K562 (cell line): ENCODE measurements at regions not wholly inside any gene's neighbourhood (a gene's known extent, or its start where the extent isn't known, plus 50 kb on each side); places are given as distances from the start of the nearest gene placed in this dataset.

Experiments used
- ATAC-seq: fragments of 200-7000 bp; cut with Tn5 transposase; 3 replicates; pipeline ENCODE4 v1.9.1; 2020; ENCODE audit warnings: moderate library complexity
- BruUV-seq: library from RNA; stranded (reverse); fragments of 400-500 nt; replicated peaks from 2 replicates; lab custom pipeline; 2021; lab: Mats Ljungman, UMichigan
- CTCF ChIA-PET: fragments of 300-600 bp; formaldehyde crosslinking; extraction: SDS; loops from one replicate; lab custom pipeline; 2021; ENCODE audit warnings: low intra/inter-chr PET ratio; lab: Yijun Ruan, JAX
- POLR2A ChIA-PET: fragments of 300-600, 350-650 bp; sonication (Branson Sonifier 250); formaldehyde crosslinking; extraction: SDS; loops from one replicate; lab custom pipeline; 2021; ENCODE audit warnings: antibody characterized with exemption, inconsistent platforms; lab: Yijun Ruan, JAX
- DNase-seq, 4 experiments: peaks; one replicate each; pipeline versions ENCODE4 v3.0.0 to v3.0.0-alpha.2; 2011 to 2018; ENCODE audit warnings: low spot score in 3 of 4, mixed read lengths in 3 of 4; ENCODE audit errors: extremely low read depth in 1 of 4
- FAIRE-seq: peaks from 2 replicates; lab custom pipeline; 2011; peaks lifted over from hg19 to GRCh38; lab: Jason Lieb, UNC
- H2AFZ ChIP-seq: 2 replicates; pipeline ENCODE4 v1.6.0; 2011; ENCODE audit warnings: low read depth, low read length, control low read depth, inconsistent platforms
- H3K27ac ChIP-seq: fragments of 200-600 bp; 3 replicates; pipeline ENCODE4 v1.8.0; 2011; ENCODE audit warnings: low read depth, mild to moderate bottlenecking, control low read depth, inconsistent platforms, low read length, moderate library complexity, mixed read lengths; ENCODE audit errors: extremely low read depth
- H3K27me3 ChIP-seq, 2 experiments: fragments of 300-600 bp in 1 of 2; 2 replicates in 1 of 2; 3 replicates in 1 of 2; pipeline versions ENCODE4 v1.6.0 to v1.8.0; 2011; ENCODE audit warnings: inconsistent platforms in 2 of 2, low read length in 2 of 2, mild to moderate bottlenecking in 1 of 2, mixed read lengths in 1 of 2, moderate library complexity in 1 of 2; ENCODE audit not compliant: control insufficient read depth in 2 of 2, insufficient read depth in 2 of 2
- H3K36me3 ChIP-seq: fragments of 300-600 bp; 3 replicates; pipeline ENCODE4 v1.8.0; 2011; ENCODE audit warnings: mild to moderate bottlenecking, low read length, inconsistent platforms; ENCODE audit not compliant: control insufficient read depth, insufficient read depth
- H3K4me1 ChIP-seq, 2 experiments: fragments of 200-600 bp in 1 of 2; replicated peaks in 1 of 2; 2 replicates in 1 of 2; 3 replicates in 1 of 2; pipeline versions ENCODE4 v1.5.1 to v1.8.0; 2011; ENCODE audit warnings: inconsistent platforms in 2 of 2, low read length in 2 of 2, mild to moderate bottlenecking in 1 of 2, mixed read lengths in 1 of 2, moderate library complexity in 1 of 2; ENCODE audit not compliant: control insufficient read depth in 2 of 2, insufficient read depth in 2 of 2
- H3K4me2 ChIP-seq: 2 replicates; pipeline ENCODE4 v1.6.1; 2011; ENCODE audit warnings: low read length, control low read depth, inconsistent platforms, mixed read lengths; ENCODE audit not compliant: insufficient read depth
- H3K4me3 ChIP-seq: fragments of 200-600 bp; sonication (generic), shearing (Covaris generic); 2 replicates; pipeline ENCODE4 v1.5.1; 2016; ENCODE audit warnings: control low read depth, inconsistent platforms
- H3K79me2 ChIP-seq: fragments of 200-600 bp; 3 replicates; pipeline ENCODE4 v1.8.0; 2011; ENCODE audit warnings: low read length, inconsistent platforms; ENCODE audit not compliant: control insufficient read depth, insufficient read depth
- H3K9ac ChIP-seq, 2 experiments: 2 replicates each; pipeline versions ENCODE4 v1.6.0 to v1.6.1; 2011; ENCODE audit warnings: low read depth in 2 of 2, low read length in 2 of 2, control low read depth in 1 of 2, inconsistent platforms in 1 of 2, mild to moderate bottlenecking in 1 of 2, mixed read lengths in 1 of 2; ENCODE audit not compliant: insufficient read depth in 1 of 2
- H3K9me1 ChIP-seq: one replicate; pipeline ENCODE4 v1.6.0; 2011; ENCODE audit warnings: inconsistent platforms, mild to moderate bottlenecking, low read length, moderate library complexity; ENCODE audit not compliant: control insufficient read depth, insufficient read depth
- H3K9me3 ChIP-seq: replicated peaks from 2 replicates; pipeline ENCODE4 v1.5.1; 2011; ENCODE audit warnings: low read depth, low read length, inconsistent platforms; ENCODE audit not compliant: control insufficient read depth, insufficient read depth
- H4K20me1 ChIP-seq: replicated peaks from 2 replicates; pipeline ENCODE4 v1.6.1; 2011; ENCODE audit warnings: low read length, inconsistent platforms, mixed read lengths; ENCODE audit not compliant: control insufficient read depth, insufficient read depth
- CEBPB ChIP-seq: fragments of 450-650 bp; IDR thresholded peaks from 2 replicates; pipeline ENCODE4 v1.6.1; 2016; ENCODE audit warnings: missing genetic modification characterization, missing compliant biosample characterization
- HMG20A ChIP-seq: fragments of 450-650 bp; formaldehyde crosslinking; conservative IDR thresholded peaks from 2 replicates; pipeline ENCODE4 v1.4.0; 2020; ENCODE audit warnings: mild to moderate bottlenecking, mixed read lengths
- PRPF4 ChIP-seq: fragments of 200-400 bp; formaldehyde crosslinking; IDR thresholded peaks from one replicate; pipeline ENCODE4 v1.6.1; 2017; ENCODE audit warnings: low read length, low read depth, mild to moderate bottlenecking; ENCODE audit not compliant: insufficient read depth, poor library complexity, severe bottlenecking
- SIN3B ChIP-seq: fragments of 450-650 bp; IDR thresholded peaks from 2 replicates; pipeline ENCODE4 v1.6.1; 2017; ENCODE audit warnings: low read depth, mild to moderate bottlenecking, moderate library complexity
- SMARCE1 ChIP-seq: fragments of 450-650 bp; IDR thresholded peaks from 2 replicates; pipeline ENCODE4 v1.7.1; 2016; ENCODE audit warnings: mild to moderate bottlenecking
- YBX1 ChIP-seq: fragments of 450-650 bp; IDR thresholded peaks from 2 replicates; pipeline ENCODE4 v1.7.1; 2016; ENCODE audit warnings: mild to moderate bottlenecking
- ZNF121 ChIP-seq: sonication (generic); formaldehyde crosslinking; conservative IDR thresholded peaks from 2 replicates; pipeline ENCODE4 v1.8.0; 2022; ENCODE audit warnings: missing genetic modification reagents
- WGBS: fragments of 100-300 bp; shearing (Covaris generic); methylation state at CpG from one replicate; pipeline ENCODE4 v1.1.6; 2016; ENCODE audit warnings: low coverage, mixed read lengths; ENCODE audit not compliant: insufficient coverage; ENCODE audit errors: missing lambda C conversion rate; 5-methylcytosine and 5-hydroxymethylcytosine counted together
- in situ Hi-C: fragments of 300-500 bp; cut with MboI; formaldehyde crosslinking; loops from 4 replicates; pipeline ENCODE4 v1.15.0; 2018; ENCODE audit warnings: inconsistent platforms, mixed read lengths
- intact Hi-C: fragments of 100-400 bp; cut with micrococcal nuclease; formaldehyde crosslinking; loops from 2 replicates; pipeline ENCODE4 v1.14.2; 2022
- TF ChIP-seq, protein P1 (sequence below): sonication (generic); formaldehyde crosslinking; IDR thresholded peaks from 2 replicates; pipeline ENCODE4 v1.8.1; 2023; ENCODE audit warnings: mild to moderate bottlenecking, missing genetic modification reagents
- TF ChIP-seq, protein P2 (sequence below): fragments of 200-800 bp; sonication (Bioruptor generic); IDR thresholded peaks from 2 replicates; pipeline ENCODE4 v1.6.1; 2016; ENCODE audit warnings: missing genetic modification characterization, missing compliant biosample characterization
- TF ChIP-seq, protein P3 (sequence below): fragments of 450-650 bp; IDR thresholded peaks from one replicate; pipeline ENCODE4 v1.6.1; 2018; ENCODE audit warnings: mild to moderate bottlenecking, moderate library complexity; ENCODE audit not compliant: partially characterized antibody
- TF ChIP-seq, protein P4 (sequence below): fragments of 250-450 bp; sonication (Bioruptor Pico); IDR thresholded peaks from 2 replicates; pipeline ENCODE4 v1.8.0; 2021; ENCODE audit warnings: moderate library complexity, mild to moderate bottlenecking, inconsistent platforms

DNA sequence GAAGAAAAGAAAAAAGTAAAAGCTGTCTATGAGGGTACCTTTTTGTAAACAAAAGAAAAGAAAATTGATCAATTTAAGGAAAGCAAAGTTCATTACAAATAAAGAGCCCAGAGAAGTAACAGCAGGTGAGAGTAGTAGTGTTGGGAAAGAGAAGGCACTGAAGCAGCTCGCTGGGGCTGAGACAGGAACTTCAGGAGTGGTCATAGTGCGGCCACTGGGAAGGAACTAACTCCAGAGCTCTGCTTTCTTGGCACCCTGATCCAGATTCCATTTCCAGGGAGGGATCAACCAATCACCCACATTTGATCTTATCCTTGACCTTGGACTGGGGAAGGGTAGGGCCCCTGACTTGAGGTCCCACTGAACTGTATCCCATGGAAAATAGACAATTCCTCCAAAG, 617.6 kb downstream of the CPS1 start:
- Histone ChIP-seq H3K9me1 (no peaks in the 10 kb centered on the region), H4K20me1 (no peaks in the 10 kb centered on the region), H3K9me3 (no peaks in the 10 kb centered on the region), H3K27me3 (no peaks in the 10 kb centered on the region), H3K79me2 (no peaks in the 10 kb centered on the region), H3K4me3 (no peak overlapping the region), H3K36me3 (no peaks in the 10 kb centered on the region), H3K4me1 (no peaks in the 10 kb centered on the region), H2AFZ (no peak overlapping the region), H3K9ac (no peak overlapping the region), H3K27ac (no peak overlapping the region), H3K4me2 (no peak overlapping the region)
- 0% methylated on average over 1 of the region's 2 CpGs for WGBS
- no peak for DNase-seq
- no peak for FAIRE-seq
- CTCF ChIA-PET: no interaction called here
- intact Hi-C loops: no loop called here
- BruUV-seq: no TSS peak
- ATAC-seq: no peak
- POLR2A ChIA-PET: no interaction called here
- in situ Hi-C loops: no loop called here
- no peak for TF ChIP-seq PRPF4
- TF ChIP-seq, protein P1, sequence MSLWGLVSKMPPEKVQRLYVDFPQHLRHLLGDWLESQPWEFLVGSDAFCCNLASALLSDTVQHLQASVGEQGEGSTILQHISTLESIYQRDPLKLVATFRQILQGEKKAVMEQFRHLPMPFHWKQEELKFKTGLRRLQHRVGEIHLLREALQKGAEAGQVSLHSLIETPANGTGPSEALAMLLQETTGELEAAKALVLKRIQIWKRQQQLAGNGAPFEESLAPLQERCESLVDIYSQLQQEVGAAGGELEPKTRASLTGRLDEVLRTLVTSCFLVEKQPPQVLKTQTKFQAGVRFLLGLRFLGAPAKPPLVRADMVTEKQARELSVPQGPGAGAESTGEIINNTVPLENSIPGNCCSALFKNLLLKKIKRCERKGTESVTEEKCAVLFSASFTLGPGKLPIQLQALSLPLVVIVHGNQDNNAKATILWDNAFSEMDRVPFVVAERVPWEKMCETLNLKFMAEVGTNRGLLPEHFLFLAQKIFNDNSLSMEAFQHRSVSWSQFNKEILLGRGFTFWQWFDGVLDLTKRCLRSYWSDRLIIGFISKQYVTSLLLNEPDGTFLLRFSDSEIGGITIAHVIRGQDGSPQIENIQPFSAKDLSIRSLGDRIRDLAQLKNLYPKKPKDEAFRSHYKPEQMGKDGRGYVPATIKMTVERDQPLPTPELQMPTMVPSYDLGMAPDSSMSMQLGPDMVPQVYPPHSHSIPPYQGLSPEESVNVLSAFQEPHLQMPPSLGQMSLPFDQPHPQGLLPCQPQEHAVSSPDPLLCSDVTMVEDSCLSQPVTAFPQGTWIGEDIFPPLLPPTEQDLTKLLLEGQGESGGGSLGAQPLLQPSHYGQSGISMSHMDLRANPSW (CRISPR knock-in tag): no peak
- TF ChIP-seq, protein P2, sequence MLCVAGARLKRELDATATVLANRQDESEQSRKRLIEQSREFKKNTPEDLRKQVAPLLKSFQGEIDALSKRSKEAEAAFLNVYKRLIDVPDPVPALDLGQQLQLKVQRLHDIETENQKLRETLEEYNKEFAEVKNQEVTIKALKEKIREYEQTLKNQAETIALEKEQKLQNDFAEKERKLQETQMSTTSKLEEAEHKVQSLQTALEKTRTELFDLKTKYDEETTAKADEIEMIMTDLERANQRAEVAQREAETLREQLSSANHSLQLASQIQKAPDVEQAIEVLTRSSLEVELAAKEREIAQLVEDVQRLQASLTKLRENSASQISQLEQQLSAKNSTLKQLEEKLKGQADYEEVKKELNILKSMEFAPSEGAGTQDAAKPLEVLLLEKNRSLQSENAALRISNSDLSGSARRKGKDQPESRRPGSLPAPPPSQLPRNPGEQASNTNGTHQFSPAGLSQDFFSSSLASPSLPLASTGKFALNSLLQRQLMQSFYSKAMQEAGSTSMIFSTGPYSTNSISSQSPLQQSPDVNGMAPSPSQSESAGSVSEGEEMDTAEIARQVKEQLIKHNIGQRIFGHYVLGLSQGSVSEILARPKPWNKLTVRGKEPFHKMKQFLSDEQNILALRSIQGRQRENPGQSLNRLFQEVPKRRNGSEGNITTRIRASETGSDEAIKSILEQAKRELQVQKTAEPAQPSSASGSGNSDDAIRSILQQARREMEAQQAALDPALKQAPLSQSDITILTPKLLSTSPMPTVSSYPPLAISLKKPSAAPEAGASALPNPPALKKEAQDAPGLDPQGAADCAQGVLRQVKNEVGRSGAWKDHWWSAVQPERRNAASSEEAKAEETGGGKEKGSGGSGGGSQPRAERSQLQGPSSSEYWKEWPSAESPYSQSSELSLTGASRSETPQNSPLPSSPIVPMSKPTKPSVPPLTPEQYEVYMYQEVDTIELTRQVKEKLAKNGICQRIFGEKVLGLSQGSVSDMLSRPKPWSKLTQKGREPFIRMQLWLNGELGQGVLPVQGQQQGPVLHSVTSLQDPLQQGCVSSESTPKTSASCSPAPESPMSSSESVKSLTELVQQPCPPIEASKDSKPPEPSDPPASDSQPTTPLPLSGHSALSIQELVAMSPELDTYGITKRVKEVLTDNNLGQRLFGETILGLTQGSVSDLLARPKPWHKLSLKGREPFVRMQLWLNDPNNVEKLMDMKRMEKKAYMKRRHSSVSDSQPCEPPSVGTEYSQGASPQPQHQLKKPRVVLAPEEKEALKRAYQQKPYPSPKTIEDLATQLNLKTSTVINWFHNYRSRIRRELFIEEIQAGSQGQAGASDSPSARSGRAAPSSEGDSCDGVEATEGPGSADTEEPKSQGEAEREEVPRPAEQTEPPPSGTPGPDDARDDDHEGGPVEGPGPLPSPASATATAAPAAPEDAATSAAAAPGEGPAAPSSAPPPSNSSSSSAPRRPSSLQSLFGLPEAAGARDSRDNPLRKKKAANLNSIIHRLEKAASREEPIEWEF (CRISPR knock-in tag): no peak
- TF ChIP-seq, protein P3, sequence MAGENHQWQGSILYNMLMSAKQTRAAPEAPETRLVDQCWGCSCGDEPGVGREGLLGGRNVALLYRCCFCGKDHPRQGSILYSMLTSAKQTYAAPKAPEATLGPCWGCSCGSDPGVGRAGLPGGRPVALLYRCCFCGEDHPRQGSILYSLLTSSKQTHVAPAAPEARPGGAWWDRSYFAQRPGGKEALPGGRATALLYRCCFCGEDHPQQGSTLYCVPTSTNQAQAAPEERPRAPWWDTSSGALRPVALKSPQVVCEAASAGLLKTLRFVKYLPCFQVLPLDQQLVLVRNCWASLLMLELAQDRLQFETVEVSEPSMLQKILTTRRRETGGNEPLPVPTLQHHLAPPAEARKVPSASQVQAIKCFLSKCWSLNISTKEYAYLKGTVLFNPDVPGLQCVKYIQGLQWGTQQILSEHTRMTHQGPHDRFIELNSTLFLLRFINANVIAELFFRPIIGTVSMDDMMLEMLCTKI: no peak
- TF ChIP-seq CEBPB (tag): no peak
- TF ChIP-seq, protein P4, sequence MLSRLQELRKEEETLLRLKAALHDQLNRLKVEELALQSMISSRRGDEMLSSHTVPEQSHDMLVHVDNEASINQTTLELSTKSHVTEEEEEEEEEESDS (CRISPR knock-in tag): no peak
- no peak for TF ChIP-seq SIN3B
- no peak for TF ChIP-seq YBX1
- no peak for TF ChIP-seq SMARCE1
- TF ChIP-seq HMG20A (CRISPR knock-in tag): no peak
- no peak for TF ChIP-seq ZNF121 (CRISPR knock-in tag)
